SK-N-SH treated with all-trans-retinoic acid at 6 μM for 48 hours (cell line): ENCODE measurements at regions not wholly inside any gene's neighbourhood (a gene's known extent, or its start where the extent isn't known, plus 50 kb on each side); places are given as distances from the start of the nearest gene placed in this dataset.

Experiments
- CSDC2 ChIP-seq: fragments of 250-450 bp; sonication (Bioruptor Pico); IDR thresholded peaks from 2 replicates; pipeline ENCODE4 v1.5.0; 2020; ENCODE audit warnings: mild to moderate bottlenecking, moderate library complexity
- ESRRG ChIP-seq: fragments of 250-450 bp; sonication (Bioruptor Pico); IDR thresholded peaks from 2 replicates; pipeline ENCODE4 v1.6.1; 2021; ENCODE audit warnings: mild to moderate bottlenecking
- PATZ1 ChIP-seq: fragments of 250-450 bp; sonication (Bioruptor Pico); IDR thresholded peaks from 2 replicates; pipeline ENCODE4 v1.8.0; 2020; ENCODE audit warnings: mild to moderate bottlenecking, moderate library complexity, borderline replicate concordance
- SNAI2 ChIP-seq: fragments of 250-450 bp; sonication (Bioruptor Pico); IDR thresholded peaks from 2 replicates; pipeline ENCODE4 v1.5.0; 2020; ENCODE audit warnings: mild to moderate bottlenecking, moderate library complexity
- TOX ChIP-seq: fragments of 250-450 bp; sonication (Bioruptor Pico); IDR thresholded peaks from 2 replicates; pipeline ENCODE4 v1.8.0; 2021; ENCODE audit warnings: mild to moderate bottlenecking, moderate library complexity, borderline replicate concordance
- ZC3H10 ChIP-seq: fragments of 250-450 bp; sonication (Bioruptor Pico); IDR thresholded peaks from 2 replicates; pipeline ENCODE4 v1.5.1; 2021; ENCODE audit warnings: mild to moderate bottlenecking, moderate library complexity
- ZFP3 ChIP-seq: fragments of 250-450 bp; sonication (Bioruptor Pico); IDR thresholded peaks from 2 replicates; pipeline ENCODE4 v1.5.0; 2020; ENCODE audit warnings: mild to moderate bottlenecking, moderate library complexity
- ZFP30 ChIP-seq: fragments of 450-650 bp; formaldehyde crosslinking; IDR thresholded peaks from 2 replicates; pipeline ENCODE4 v1.5.0; 2022; ENCODE audit warnings: mild to moderate bottlenecking, moderate library complexity
- TF ChIP-seq, protein P1 (sequence below): fragments of 250-450 bp; sonication (Bioruptor Pico); IDR thresholded peaks from 2 replicates; pipeline ENCODE4 v1.5.1; 2020; ENCODE audit warnings: low read depth, mild to moderate bottlenecking, moderate library complexity

DNA sequence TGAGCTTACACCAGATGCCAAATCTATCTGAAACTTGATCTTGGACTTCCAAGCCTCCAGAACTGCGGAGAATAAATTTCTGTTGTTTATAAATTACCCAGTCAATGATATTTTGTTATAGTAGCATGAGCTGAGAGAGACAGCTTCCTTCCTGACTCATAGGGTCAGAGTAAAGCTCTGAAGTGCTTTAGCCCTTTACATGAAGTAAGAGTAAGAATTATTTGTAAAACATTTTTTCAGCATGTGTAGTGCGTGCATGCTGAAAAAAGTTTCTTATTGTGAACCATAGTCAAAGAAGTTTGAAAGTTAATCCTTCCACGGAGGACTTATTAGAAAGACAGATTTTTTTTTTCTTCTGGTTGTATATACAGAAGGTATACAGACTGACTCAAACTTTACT is 172.4 kb downstream of the DMRT2 start:
- TF ChIP-seq SNAI2 (no peak), PATZ1 (no peak), ZFP3 (CRISPR knock-in tag) (no peak), ZFP30 (CRISPR knock-in tag) (no peak), CSDC2 (CRISPR knock-in tag) (no peak), TOX (CRISPR knock-in tag) (no peak), ESRRG (CRISPR knock-in tag) (no peak), ZC3H10 (no peak)
- TF ChIP-seq, protein P1, sequence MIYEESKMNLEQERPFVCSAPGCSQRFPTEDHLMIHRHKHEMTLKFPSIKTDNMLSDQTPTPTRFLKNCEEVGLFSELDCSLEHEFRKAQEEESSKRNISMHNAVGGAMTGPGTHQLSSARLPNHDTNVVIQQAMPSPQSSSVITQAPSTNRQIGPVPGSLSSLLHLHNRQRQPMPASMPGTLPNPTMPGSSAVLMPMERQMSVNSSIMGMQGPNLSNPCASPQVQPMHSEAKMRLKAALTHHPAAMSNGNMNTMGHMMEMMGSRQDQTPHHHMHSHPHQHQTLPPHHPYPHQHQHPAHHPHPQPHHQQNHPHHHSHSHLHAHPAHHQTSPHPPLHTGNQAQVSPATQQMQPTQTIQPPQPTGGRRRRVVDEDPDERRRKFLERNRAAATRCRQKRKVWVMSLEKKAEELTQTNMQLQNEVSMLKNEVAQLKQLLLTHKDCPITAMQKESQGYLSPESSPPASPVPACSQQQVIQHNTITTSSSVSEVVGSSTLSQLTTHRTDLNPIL (CRISPR knock-in tag), result no peak
